ENCODE measurements at regions not wholly inside any gene's neighbourhood (a gene's known extent, or its start where the extent isn't known, plus 50 kb on each side); places are given as distances from the start of the nearest gene placed in this dataset.
A peak's percentile ranks its signal among the peaks of the same experiment; 100 is the strongest.

DNA sequence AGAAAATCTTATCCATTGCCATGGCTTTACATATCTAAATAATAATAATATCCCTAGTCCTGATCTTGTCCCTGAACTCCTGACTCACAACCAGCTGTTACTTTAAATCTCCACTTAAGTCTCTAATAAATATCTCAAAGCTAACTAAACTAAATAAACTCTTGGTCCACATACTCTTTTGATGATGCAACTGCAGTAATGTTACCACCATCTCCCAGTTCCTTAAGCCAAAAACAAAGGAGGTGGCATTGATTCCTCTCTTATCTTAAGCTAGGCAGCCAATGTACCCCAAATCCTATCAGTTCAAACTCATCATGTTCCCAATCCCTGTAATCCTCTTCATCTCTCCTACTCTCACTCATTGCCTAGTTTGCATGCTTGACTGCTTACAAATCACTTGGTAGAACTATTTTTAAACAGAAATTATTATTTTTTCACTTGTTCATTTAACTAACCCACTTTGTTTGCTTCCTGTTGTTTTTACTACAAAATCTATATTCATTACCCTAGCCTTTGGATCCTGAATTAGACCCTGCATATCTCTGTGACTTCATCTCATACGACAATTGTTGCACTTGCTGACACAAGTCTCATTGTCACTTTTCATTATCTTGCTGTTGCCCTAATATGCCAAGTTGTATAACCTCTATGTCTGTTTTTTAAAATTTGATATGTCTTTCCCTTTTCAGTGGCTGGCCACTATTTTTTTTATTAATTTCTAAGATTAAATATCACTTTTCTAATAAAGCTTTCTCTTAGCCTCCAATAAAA, 462.2 kb downstream of the ZPLD1 start:
- H3K9me3 Mint-ChIP-seq (ENCODE audit: unreplicated experiment): no peaks in the 10 kb centered on the region
- TF ChIP-seq, protein P1, sequence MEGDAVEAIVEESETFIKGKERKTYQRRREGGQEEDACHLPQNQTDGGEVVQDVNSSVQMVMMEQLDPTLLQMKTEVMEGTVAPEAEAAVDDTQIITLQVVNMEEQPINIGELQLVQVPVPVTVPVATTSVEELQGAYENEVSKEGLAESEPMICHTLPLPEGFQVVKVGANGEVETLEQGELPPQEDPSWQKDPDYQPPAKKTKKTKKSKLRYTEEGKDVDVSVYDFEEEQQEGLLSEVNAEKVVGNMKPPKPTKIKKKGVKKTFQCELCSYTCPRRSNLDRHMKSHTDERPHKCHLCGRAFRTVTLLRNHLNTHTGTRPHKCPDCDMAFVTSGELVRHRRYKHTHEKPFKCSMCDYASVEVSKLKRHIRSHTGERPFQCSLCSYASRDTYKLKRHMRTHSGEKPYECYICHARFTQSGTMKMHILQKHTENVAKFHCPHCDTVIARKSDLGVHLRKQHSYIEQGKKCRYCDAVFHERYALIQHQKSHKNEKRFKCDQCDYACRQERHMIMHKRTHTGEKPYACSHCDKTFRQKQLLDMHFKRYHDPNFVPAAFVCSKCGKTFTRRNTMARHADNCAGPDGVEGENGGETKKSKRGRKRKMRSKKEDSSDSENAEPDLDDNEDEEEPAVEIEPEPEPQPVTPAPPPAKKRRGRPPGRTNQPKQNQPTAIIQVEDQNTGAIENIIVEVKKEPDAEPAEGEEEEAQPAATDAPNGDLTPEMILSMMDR (IDR thresholded peaks at IDR 0.05): no peak
- H3K4me1 Mint-ChIP-seq (ENCODE audit: unreplicated experiment): no peaks in the 10 kb centered on the region
- peaks cover 3% of the 10 kb centered on the region for H3K27me3 Mint-ChIP-seq (ENCODE audit: unreplicated experiment)
- no peak for DNase-seq (ENCODE audit: extremely low spot score, unreplicated experiment)
- H3K4me3 Mint-ChIP-seq (ENCODE audit: unreplicated experiment): no peak overlapping the region
- H3K36me3 Mint-ChIP-seq (ENCODE audit: unreplicated experiment): no peaks in the 10 kb centered on the region
- no peak overlapping the region for H3K27ac Mint-ChIP-seq (ENCODE audit: unreplicated experiment)

DNA sequence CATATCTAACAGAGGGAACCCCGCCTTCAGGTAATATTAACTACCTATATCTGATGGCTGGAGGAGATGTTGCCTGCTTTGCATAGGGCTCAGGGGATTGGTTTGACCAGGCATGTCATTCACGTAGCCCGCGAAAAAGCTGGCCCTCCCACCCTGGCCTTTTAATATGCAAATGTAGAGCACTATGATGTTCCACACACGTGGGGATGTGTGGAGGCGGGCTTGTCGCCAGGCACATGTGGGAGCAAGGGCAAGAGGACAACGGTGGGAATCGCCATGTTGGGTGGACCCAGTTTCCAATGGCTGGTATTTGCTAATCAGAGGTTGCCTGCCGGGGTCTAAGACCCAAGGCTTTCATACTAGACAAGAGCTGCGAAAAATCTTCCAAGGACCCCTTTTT, 469.8 kb downstream of the ZPLD1 start:
- TF ChIP-seq, protein P1 (IDR thresholded peaks at IDR 0.05): no peak
- Mint-ChIP-seq H3K4me1 (ENCODE audit: unreplicated experiment) (no peaks in the 10 kb centered on the region), H3K4me3 (ENCODE audit: unreplicated experiment) (no peak overlapping the region), H3K27ac (ENCODE audit: unreplicated experiment) (no peak overlapping the region), H3K27me3 (ENCODE audit: unreplicated experiment) (peaks cover 5% of the 10 kb centered on the region), H3K9me3 (ENCODE audit: unreplicated experiment) (no peaks in the 10 kb centered on the region), H3K36me3 (ENCODE audit: unreplicated experiment) (no peaks in the 10 kb centered on the region)
- peak; percentile 73 for DNase-seq (ENCODE audit: extremely low spot score, unreplicated experiment)

DNA sequence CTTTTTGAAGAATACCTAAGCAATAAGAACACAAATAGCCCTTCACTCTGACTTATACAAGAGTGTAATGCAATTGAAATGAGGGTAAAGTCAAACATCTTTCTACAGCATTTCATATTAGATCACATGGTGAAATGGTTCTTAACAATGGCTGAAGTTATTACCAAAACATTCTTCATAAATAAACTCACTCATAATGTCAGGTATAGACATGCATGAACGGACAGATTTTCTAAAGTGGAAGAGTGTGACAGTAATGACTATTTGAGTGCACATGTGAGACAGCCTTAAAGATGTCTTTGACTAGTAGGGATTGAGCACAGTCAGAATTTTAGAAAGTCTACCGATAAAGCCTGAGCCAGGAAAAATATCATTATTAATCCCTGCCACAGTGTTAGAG, 471.0 kb downstream of the ZPLD1 start:
- no peak for DNase-seq (ENCODE audit: extremely low spot score, unreplicated experiment)
- TF ChIP-seq, protein P1 (IDR thresholded peaks at IDR 0.05): no peak
- Mint-ChIP-seq H3K27ac (ENCODE audit: unreplicated experiment) (no peak overlapping the region), H3K36me3 (ENCODE audit: unreplicated experiment) (no peaks in the 10 kb centered on the region), H3K9me3 (ENCODE audit: unreplicated experiment) (no peaks in the 10 kb centered on the region), H3K4me1 (ENCODE audit: unreplicated experiment) (no peaks in the 10 kb centered on the region), H3K27me3 (ENCODE audit: unreplicated experiment) (peaks cover 5% of the 10 kb centered on the region), H3K4me3 (ENCODE audit: unreplicated experiment) (no peak overlapping the region)

GRCh38 chr3:102906818-102907217, 472.0 kb downstream of the ZPLD1 start:
- TF ChIP-seq, protein P1 (IDR thresholded peaks at IDR 0.05): no peak
- H3K9me3 Mint-ChIP-seq (ENCODE audit: unreplicated experiment): no peaks in the 10 kb centered on the region
- H3K36me3 Mint-ChIP-seq (ENCODE audit: unreplicated experiment): no peaks in the 10 kb centered on the region
- no peak overlapping the region for H3K4me3 Mint-ChIP-seq (ENCODE audit: unreplicated experiment)
- H3K27me3 Mint-ChIP-seq (ENCODE audit: unreplicated experiment): peaks cover 5% of the 10 kb centered on the region
- no peaks in the 10 kb centered on the region for H3K4me1 Mint-ChIP-seq (ENCODE audit: unreplicated experiment)
- no peak overlapping the region for H3K27ac Mint-ChIP-seq (ENCODE audit: unreplicated experiment)
- no peak for DNase-seq (ENCODE audit: extremely low spot score, unreplicated experiment)

DNA sequence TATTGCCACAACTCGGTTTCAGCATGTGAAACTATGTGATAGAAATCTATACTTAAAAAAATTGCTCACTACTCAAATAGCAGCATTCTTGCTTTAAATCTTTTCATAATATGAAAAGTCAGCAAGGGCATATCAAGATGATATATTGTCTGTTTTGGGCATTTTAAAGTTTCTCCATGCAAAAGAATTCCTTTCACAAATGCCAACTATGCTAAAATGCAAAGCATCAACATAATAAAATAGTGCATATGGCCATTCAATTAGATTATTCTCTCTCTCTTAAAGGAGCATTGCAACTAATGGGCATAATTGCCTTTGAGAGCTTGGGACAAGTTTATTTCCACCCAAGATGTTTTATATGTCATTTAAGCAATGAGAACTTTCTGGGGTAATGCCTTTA, 475.1 kb downstream of the ZPLD1 start:
- no peaks in the 10 kb centered on the region for H3K4me1 Mint-ChIP-seq (ENCODE audit: unreplicated experiment)
- no peak overlapping the region for H3K27ac Mint-ChIP-seq (ENCODE audit: unreplicated experiment)
- TF ChIP-seq, protein P1 (IDR thresholded peaks at IDR 0.05): no peak

More for the DNA sequence above, 475.1 kb downstream of the ZPLD1 start:
- Mint-ChIP-seq H3K4me3 (ENCODE audit: unreplicated experiment) (no peak overlapping the region), H3K9me3 (ENCODE audit: unreplicated experiment) (no peaks in the 10 kb centered on the region), H3K27me3 (ENCODE audit: unreplicated experiment) (no peaks in the 10 kb centered on the region), H3K36me3 (ENCODE audit: unreplicated experiment) (no peaks in the 10 kb centered on the region)
- DNase-seq (ENCODE audit: extremely low spot score, unreplicated experiment): no peak
